ENCODE measurements at regions not wholly inside any gene's neighbourhood (a gene's known extent, or its start where the extent isn't known, plus 50 kb on each side); places are given as distances from the start of the nearest gene placed in this dataset.

DNA sequence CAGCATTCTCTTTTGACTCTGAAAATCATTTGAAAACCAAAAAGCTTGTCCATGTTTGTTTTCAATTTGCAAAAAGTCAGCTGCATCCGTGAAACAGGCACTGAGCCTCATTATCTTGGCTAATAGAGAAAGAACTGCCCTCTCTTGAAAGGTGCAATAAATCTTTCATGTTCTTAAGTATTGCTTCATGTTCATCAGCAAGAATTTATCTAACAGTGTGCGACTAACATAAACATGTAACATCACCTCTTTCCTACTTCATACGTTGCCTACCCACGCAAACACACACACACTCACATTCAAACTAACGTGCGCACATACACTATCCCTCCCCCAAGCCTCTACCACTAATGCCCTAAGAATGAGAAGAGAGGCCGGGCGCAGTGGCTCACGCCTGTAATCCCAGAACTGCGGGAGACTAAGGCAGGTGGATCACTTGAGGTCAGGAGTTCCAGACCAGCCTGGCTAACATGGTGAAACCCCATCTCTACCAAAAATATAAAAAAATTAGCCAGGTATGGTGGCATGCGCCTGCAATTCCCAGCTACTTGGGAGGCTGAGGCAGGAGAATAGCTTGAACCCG, 629.7 kb upstream of the ZNF608 start:
- H3K4me3 ChIP-seq (ENCODE audit: low read depth, low read length), result no peak overlapping the region
- no peaks in the 10 kb centered on the region for H3K4me1 Mint-ChIP-seq

DNA sequence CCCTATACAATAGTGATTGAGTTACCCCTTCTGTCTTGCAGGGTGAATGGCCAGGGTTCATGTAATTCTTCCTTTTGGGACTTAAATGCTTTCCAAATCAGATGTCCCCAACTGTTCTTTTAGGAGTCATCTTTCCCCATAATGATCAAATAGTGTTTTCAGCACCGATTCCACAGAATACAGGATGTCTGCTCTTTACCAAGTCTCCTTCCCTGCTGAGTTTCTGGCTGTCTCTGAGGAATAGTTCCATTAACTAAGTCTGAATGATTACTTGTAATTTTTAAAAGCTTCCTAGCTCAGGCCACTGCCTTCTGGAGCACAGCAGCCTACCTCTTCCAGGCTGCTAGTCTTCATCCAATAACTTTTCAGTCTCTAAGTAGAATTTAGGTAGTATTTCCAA, 630.7 kb upstream of the ZNF608 start:
- Mint-ChIP-seq H3K4me1 (no peaks in the 10 kb centered on the region), H3K36me3 (no peaks in the 10 kb centered on the region), H3K27me3 (no peaks in the 10 kb centered on the region), H3K27ac (no peak overlapping the region), H3K9me3 (peaks cover 0 to 16% (median 4%) of the 10 kb centered on the region in 7 donors), H3K4me3 (no peak overlapping the region)
- DNase-seq (no peak), ATAC-seq (ENCODE audit: low read depth in 2 of 2) (no peak)
- Histone ChIP-seq H3K4me3 (ENCODE audit: low read depth, low read length) (no peak overlapping the region), H3K36me3 (ENCODE audit: control insufficient read depth, insufficient read depth, low read length) (no peaks in the 10 kb centered on the region), H3K4me1 (ENCODE audit: control insufficient read depth, insufficient read depth, low read length, poor library complexity, severe bottlenecking) (no peaks in the 10 kb centered on the region), H3K9me3 (ENCODE audit: control insufficient read depth in 2 of 2, low read length in 2 of 2) (no peaks in the 10 kb centered on the region), H3K27me3 (ENCODE audit: control insufficient read depth, insufficient read depth, low read length) (no peaks in the 10 kb centered on the region), H3K27ac (ENCODE audit: insufficient read depth, low read length, poor library complexity, severe bottlenecking) (no peak overlapping the region)

More for the DNA sequence above, 629.7 kb upstream of the ZNF608 start:
- no peaks in the 10 kb centered on the region for H3K9me3 ChIP-seq (ENCODE audit: control insufficient read depth in 2 of 2, low read length in 2 of 2)
- Mint-ChIP-seq H3K4me3 (no peak overlapping the region), H3K36me3 (no peaks in the 10 kb centered on the region), H3K9me3 (peaks cover 0 to 16% (median under 1%) of the 10 kb centered on the region in 7 donors), H3K27me3 (no peaks in the 10 kb centered on the region), H3K27ac (no peak overlapping the region)
- ATAC-seq (ENCODE audit: low read depth in 2 of 2), result no peak
- no peak for DNase-seq
- no peaks in the 10 kb centered on the region for H3K4me1 ChIP-seq (ENCODE audit: control insufficient read depth, insufficient read depth, low read length, poor library complexity, severe bottlenecking)
- no peaks in the 10 kb centered on the region for H3K36me3 ChIP-seq (ENCODE audit: control insufficient read depth, insufficient read depth, low read length)
- no peak overlapping the region for H3K27ac ChIP-seq (ENCODE audit: insufficient read depth, low read length, poor library complexity, severe bottlenecking)
- H3K27me3 ChIP-seq (ENCODE audit: control insufficient read depth, insufficient read depth, low read length), result no peaks in the 10 kb centered on the region

DNA sequence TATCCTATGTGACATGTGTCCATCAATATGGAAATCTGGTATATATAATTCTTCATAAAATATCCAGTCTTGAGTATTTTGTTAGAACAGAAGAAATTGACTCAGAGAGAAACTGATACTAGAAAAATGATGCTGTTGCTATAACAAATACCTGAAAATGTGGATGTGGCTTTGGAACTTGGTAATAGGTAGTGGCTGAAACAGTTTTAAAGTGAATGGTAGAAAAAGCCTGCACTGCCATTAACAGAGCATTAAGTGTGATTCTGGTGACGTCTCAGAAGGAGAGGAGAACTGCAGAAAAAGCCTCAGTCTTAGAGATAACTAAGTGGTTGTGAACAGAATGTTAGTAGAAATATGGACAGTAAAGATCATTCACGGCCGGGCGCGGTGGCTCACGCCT, 634.9 kb upstream of the ZNF608 start:
- Mint-ChIP-seq H3K9me3 (peaks cover 0 to 16% (median 0%) of the 10 kb centered on the region in 7 donors), H3K4me1 (no peaks in the 10 kb centered on the region), H3K27me3 (no peaks in the 10 kb centered on the region), H3K36me3 (no peaks in the 10 kb centered on the region), H3K27ac (no peak overlapping the region), H3K4me3 (no peak overlapping the region)
- Histone ChIP-seq H3K27ac (ENCODE audit: insufficient read depth, low read length, poor library complexity, severe bottlenecking) (no peak overlapping the region), H3K36me3 (ENCODE audit: control insufficient read depth, insufficient read depth, low read length) (no peaks in the 10 kb centered on the region), H3K9me3 (ENCODE audit: control insufficient read depth in 2 of 2, low read length in 2 of 2) (no peaks in the 10 kb centered on the region), H3K4me1 (ENCODE audit: control insufficient read depth, insufficient read depth, low read length, poor library complexity, severe bottlenecking) (no peaks in the 10 kb centered on the region), H3K4me3 (ENCODE audit: low read depth, low read length) (no peak overlapping the region), H3K27me3 (ENCODE audit: control insufficient read depth, insufficient read depth, low read length) (no peaks in the 10 kb centered on the region)
- DNase-seq (no peak), ATAC-seq (ENCODE audit: low read depth in 2 of 2) (no peak)

DNA sequence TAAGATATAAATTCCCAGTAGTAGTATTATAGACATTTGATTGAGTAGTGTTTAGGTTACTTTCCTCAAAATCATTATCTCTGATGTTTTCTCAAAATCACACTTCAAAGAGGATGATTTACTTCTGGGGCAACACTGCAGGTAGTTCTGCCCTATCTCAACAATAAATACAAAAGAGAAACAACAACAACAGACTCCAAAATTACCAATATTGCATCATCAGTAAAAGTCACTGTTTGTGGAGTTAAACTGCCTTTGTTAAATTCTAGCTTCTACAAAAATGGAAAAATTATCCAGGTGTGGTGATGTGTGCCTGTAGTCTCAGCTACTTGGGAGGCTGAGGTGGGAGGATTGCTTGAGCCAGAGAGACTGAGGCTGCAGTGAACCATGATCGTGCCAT, 637.6 kb upstream of the ZNF608 start:
- Histone ChIP-seq H3K27me3 (ENCODE audit: control insufficient read depth, insufficient read depth, low read length) (no peaks in the 10 kb centered on the region), H3K27ac (ENCODE audit: insufficient read depth, low read length, poor library complexity, severe bottlenecking) (no peak overlapping the region), H3K4me3 (ENCODE audit: low read depth, low read length) (no peak overlapping the region), H3K9me3 (ENCODE audit: control insufficient read depth in 2 of 2, low read length in 2 of 2) (no peaks in the 10 kb centered on the region), H3K4me1 (ENCODE audit: control insufficient read depth, insufficient read depth, low read length, poor library complexity, severe bottlenecking) (no peaks in the 10 kb centered on the region), H3K36me3 (ENCODE audit: control insufficient read depth, insufficient read depth, low read length) (no peaks in the 10 kb centered on the region)
- DNase-seq (no peak), ATAC-seq (ENCODE audit: low read depth in 2 of 2) (no peak)
- Mint-ChIP-seq H3K9me3 (peaks cover 0 to 7% (median 0%) of the 10 kb centered on the region in 7 donors), H3K27me3 (no peaks in the 10 kb centered on the region), H3K4me3 (no peak overlapping the region), H3K4me1 (no peaks in the 10 kb centered on the region), H3K27ac (no peak overlapping the region), H3K36me3 (no peaks in the 10 kb centered on the region)

DNA sequence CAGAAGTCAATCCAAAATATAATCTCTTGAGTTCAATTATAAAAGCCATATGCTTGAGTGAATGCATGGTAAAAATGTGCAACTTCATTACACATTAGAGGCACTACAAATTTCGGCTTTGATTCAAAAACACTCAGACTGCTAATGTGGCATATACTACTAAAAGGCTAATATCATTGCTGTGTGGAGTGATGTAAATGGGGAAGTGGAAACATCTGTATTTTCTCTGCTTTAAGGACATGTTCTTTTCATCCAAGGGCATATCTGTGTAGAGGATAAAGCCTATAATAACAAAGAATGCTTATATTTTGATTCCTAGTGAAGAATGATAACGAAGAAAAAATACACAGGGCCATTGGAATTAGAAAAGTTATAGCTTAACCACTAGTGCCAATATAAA, 643.9 kb upstream of the ZNF608 start:
- H3K27me3 Mint-ChIP-seq, result no peaks in the 10 kb centered on the region
- no peak overlapping the region for H3K27ac ChIP-seq (ENCODE audit: insufficient read depth, low read length, poor library complexity, severe bottlenecking)
- no peak overlapping the region for H3K27ac Mint-ChIP-seq

DNA sequence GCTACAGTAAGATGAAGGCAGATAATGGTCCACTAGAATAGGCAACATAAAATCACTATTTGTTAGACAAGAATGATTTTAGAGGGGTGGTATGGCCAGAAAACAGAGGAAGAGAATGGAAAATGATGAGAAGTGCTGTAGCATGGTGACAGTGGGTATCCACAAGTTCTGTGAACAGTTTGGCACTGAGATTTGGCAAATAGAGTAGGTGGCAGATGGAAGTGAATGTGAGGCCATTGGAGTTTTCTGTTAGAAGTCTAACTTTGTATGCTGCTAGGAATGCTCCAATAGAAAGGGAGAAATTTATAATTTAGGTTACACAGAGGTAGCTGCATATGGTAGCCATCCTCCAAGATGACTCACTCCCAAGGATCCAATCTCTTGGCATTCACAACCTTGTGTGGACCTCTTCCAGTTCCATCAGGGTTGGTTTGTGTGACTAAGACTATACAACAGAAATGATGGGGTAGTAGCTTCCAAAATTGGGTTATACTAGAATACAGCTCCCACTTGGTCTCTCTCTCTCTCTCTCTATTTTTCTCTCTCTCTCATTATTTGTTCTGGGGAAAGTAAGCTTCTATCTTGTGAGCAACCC, 646.9 kb upstream of the ZNF608 start:
- no peak overlapping the region for H3K27ac ChIP-seq (ENCODE audit: insufficient read depth, low read length, poor library complexity, severe bottlenecking)
- no peak overlapping the region for H3K4me3 Mint-ChIP-seq
- ATAC-seq (ENCODE audit: low read depth in 2 of 2), result no peak
- H3K4me3 ChIP-seq (ENCODE audit: low read depth, low read length), result no peak overlapping the region
- H3K4me1 ChIP-seq (ENCODE audit: control insufficient read depth, insufficient read depth, low read length, poor library complexity, severe bottlenecking), result no peaks in the 10 kb centered on the region
- H3K27me3 Mint-ChIP-seq, result no peaks in the 10 kb centered on the region
- no peak overlapping the region for H3K27ac Mint-ChIP-seq
- DNase-seq, result no peak
- H3K9me3 ChIP-seq (ENCODE audit: control insufficient read depth in 2 of 2, low read length in 2 of 2), result no peaks in the 10 kb centered on the region
- H3K36me3 Mint-ChIP-seq, result no peaks in the 10 kb centered on the region
- H3K36me3 ChIP-seq (ENCODE audit: control insufficient read depth, insufficient read depth, low read length), result no peaks in the 10 kb centered on the region
- H3K4me1 Mint-ChIP-seq, result no peaks in the 10 kb centered on the region
- H3K27me3 ChIP-seq (ENCODE audit: control insufficient read depth, insufficient read depth, low read length), result no peaks in the 10 kb centered on the region
- H3K9me3 Mint-ChIP-seq, result peaks cover 1 to 13% (median 6%) of the 10 kb centered on the region in 7 donors

More for the DNA sequence above, 643.9 kb upstream of the ZNF608 start:
- Mint-ChIP-seq H3K36me3 (no peaks in the 10 kb centered on the region), H3K9me3 (peaks cover 0 to 15% (median 6%) of the 10 kb centered on the region in 7 donors), H3K4me3 (no peak overlapping the region), H3K4me1 (no peaks in the 10 kb centered on the region)
- Histone ChIP-seq H3K27me3 (ENCODE audit: control insufficient read depth, insufficient read depth, low read length) (no peaks in the 10 kb centered on the region), H3K4me3 (ENCODE audit: low read depth, low read length) (no peak overlapping the region), H3K36me3 (ENCODE audit: control insufficient read depth, insufficient read depth, low read length) (no peaks in the 10 kb centered on the region), H3K4me1 (ENCODE audit: control insufficient read depth, insufficient read depth, low read length, poor library complexity, severe bottlenecking) (no peaks in the 10 kb centered on the region), H3K9me3 (ENCODE audit: control insufficient read depth in 2 of 2, low read length in 2 of 2) (no peaks in the 10 kb centered on the region)
- no peak for DNase-seq
- no peak for ATAC-seq (ENCODE audit: low read depth in 2 of 2)

DNA sequence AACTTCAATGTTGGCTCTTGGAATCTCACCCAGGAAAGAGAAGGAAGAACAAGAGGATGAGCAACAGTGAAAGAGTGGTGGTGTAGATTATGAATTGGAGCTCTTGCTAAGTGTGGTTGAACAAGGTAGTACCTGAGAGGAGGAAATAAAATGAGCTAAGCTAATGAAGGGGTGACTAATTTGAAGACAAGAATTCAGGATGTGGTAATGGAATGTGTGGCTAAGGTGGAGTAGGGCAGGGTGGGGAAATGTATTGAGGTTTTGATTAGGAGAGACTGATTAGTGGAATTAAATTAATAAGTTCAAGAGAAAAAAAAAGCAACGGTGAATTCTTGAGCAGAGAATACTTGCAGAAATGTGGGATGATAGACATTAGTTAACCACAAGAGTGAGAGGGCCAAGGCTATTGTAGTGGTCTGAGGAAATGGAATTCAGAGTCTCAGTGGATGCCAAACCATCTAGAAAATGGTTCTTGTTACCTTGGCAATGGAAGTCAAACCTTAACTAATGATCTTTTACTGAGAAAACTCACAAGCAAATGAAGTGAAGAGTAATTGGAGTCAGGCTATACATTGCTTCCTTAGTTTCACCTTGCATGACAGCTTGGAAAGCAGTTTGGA, 648.3 kb upstream of the ZNF608 start:
- no peak overlapping the region for H3K4me3 Mint-ChIP-seq
- Histone ChIP-seq H3K27ac (ENCODE audit: insufficient read depth, low read length, poor library complexity, severe bottlenecking) (no peak overlapping the region), H3K4me1 (ENCODE audit: control insufficient read depth, insufficient read depth, low read length, poor library complexity, severe bottlenecking) (no peaks in the 10 kb centered on the region), H3K9me3 (ENCODE audit: control insufficient read depth in 2 of 2, low read length in 2 of 2) (no peaks in the 10 kb centered on the region), H3K4me3 (ENCODE audit: low read depth, low read length) (no peak overlapping the region), H3K27me3 (ENCODE audit: control insufficient read depth, insufficient read depth, low read length) (no peaks in the 10 kb centered on the region), H3K36me3 (ENCODE audit: control insufficient read depth, insufficient read depth, low read length) (no peaks in the 10 kb centered on the region)
- H3K4me1 Mint-ChIP-seq, result no peaks in the 10 kb centered on the region
- H3K27me3 Mint-ChIP-seq, result no peaks in the 10 kb centered on the region
- no peak overlapping the region for H3K27ac Mint-ChIP-seq
- DNase-seq, result no peak
- no peaks in the 10 kb centered on the region for H3K36me3 Mint-ChIP-seq
- H3K9me3 Mint-ChIP-seq, result peaks cover 2 to 16% (median 6%) of the 10 kb centered on the region in 7 donors
- no peak for ATAC-seq (ENCODE audit: low read depth in 2 of 2)

DNA sequence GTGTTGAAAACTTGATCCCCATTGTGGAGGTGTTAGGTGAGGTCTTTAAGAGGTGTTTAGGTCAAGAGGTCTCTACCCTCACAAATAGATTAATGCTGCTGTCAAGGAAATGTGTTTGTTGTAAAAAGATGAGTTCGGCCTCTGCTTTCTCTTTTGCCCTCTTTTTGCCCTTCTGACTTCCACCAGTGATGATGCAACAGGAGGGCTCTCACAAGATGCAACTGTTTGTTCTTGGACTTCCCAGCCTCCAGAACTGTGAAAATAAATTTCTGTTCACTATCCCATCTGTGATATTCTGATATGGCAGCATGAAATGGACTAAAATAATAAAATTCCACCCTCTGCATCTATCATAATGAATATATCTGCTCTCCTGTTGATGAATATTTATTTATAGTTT, 650.0 kb upstream of the ZNF608 start:
- Mint-ChIP-seq H3K36me3 (no peaks in the 10 kb centered on the region), H3K27me3 (no peaks in the 10 kb centered on the region), H3K4me1 (no peaks in the 10 kb centered on the region), H3K27ac (no peak overlapping the region), H3K4me3 (no peak overlapping the region), H3K9me3 (peaks cover 2 to 16% (median 7%) of the 10 kb centered on the region in 7 donors)
- no peak overlapping the region for H3K4me3 ChIP-seq (ENCODE audit: low read depth, low read length)
- H3K27ac ChIP-seq (ENCODE audit: insufficient read depth, low read length, poor library complexity, severe bottlenecking), result no peak overlapping the region
- H3K27me3 ChIP-seq (ENCODE audit: control insufficient read depth, insufficient read depth, low read length), result no peaks in the 10 kb centered on the region
- H3K9me3 ChIP-seq (ENCODE audit: control insufficient read depth in 2 of 2, low read length in 2 of 2), result no peaks in the 10 kb centered on the region
- no peaks in the 10 kb centered on the region for H3K36me3 ChIP-seq (ENCODE audit: control insufficient read depth, insufficient read depth, low read length)
- ATAC-seq (ENCODE audit: low read depth in 2 of 2), result no peak
- H3K4me1 ChIP-seq (ENCODE audit: control insufficient read depth, insufficient read depth, low read length, poor library complexity, severe bottlenecking), result no peaks in the 10 kb centered on the region
- DNase-seq, result no peak
